Stimulated activated CD4-positive, alpha-beta T cell treated with anti-CD3 and anti-CD28 coated beads, Interleukin-4, amount 100 ng/mL, for 1 hour (primary cell): ENCODE measurements at regions not wholly inside any gene's neighbourhood (a gene's known extent, or its start where the extent isn't known, plus 50 kb on each side); places are given as distances from the start of the nearest gene placed in this dataset.
"Not testable (repeated sequence)": the region's sequence is repeated elsewhere in the genome, so short reads cannot be mapped to it uniquely, and the experiment has no call there.

Experiments used
- DNase-seq: peaks from one replicate; pipeline ENCODE4 v3.0.0-alpha.2; 2020

GRCh38 chr4:154164931-154165839, 326.4 kb downstream of the DCHS2 start:
- no peak for DNase-seq

GRCh38 chr4:154160519-154161301, 330.9 kb downstream of the DCHS2 start:
- DNase-seq, result no peak

DNA sequence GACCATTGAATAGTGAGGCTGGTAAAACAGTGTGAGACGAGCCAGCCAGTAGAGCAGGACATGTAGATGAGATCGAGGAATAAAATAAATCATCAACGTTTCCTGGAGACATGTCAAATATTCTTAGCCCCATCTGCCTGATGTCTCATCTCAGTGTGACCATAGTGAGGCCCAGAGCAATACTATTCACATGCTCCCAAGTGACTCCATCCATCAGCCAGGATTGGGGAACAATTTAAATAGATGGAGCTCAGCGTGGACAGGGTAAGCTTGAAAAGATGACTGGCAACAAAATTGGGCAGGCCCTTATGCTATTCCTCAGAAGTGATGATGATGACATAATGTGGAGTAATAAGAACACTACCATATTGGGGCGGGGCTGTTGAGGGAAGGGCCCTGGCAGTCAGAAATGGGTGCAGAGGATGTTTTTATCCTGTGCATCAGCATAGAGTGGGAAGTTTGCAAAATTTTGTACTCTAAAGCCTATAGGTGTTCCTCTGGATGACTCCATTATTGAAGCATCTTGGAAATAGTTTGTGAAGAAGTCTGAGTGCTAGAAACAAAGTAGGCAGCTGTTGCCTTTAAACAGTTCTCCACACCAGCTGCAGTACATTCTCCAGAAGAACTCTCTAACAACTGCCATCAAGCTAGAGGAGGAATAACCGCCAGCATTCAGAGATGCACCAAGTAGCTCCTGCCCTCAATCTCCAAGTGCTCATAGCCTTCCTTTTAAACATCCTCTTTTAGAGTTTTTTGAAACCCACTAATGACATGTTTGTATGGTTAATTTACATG, 333.0 kb downstream of the DCHS2 start:
- no peak for DNase-seq

DNA sequence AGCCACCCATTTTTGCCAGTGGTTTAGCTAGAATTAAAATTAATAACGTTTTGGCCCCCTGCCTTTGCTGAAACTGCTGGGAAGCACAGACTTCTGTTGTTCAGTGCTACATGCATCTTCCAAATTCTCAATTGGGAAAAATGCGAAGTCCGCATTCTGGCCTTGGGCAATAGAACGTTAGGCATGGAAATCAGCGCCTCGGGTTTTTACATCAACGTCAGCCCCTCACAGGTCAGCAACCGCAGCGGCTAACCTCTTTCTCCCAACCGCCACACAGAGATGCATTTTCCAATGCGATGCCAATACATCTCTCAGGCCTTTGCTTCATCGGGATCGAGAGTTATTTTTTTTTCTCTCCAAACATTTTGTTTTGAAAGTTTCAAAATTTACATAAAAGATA, 339.1 kb downstream of the DCHS2 start:
- no peak for DNase-seq

- not testable (repeated sequence) for DNase-seq
Measured at GRCh38 chr4:154149236-154149635, 342.4 kb downstream of the DCHS2 start.

GRCh38 chr4:154143720-154144119, 347.9 kb downstream of the DCHS2 start:
- DNase-seq, result no peak

- no peak for DNase-seq
Measured at GRCh38 chr4:154142664-154143063, 348.9 kb downstream of the DCHS2 start.

DNA sequence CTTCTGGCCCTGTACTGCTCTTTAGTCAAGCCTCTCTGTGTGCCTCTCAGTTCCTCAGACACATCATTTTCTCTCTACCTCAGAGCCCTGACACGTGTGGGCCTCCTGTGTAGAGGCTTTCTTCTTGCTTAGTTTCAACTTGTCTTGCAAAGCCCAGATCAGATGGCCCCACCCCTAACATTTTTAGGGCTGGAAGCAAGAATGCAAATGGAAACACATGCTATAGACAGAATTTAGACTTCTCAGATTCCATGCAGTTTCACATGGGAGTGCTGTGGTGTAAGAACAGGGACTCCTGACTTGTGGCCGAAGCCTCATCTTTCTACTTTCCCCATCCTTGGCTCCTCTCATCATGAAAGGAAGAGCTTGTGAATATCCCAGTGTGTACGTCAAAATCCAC, 350.7 kb downstream of the DCHS2 start:
- DNase-seq, result no peak

- DNase-seq, result no peak
Measured at GRCh38 chr4:154137320-154137905, 348.5 kb upstream of the SFRP2 start.

DNA sequence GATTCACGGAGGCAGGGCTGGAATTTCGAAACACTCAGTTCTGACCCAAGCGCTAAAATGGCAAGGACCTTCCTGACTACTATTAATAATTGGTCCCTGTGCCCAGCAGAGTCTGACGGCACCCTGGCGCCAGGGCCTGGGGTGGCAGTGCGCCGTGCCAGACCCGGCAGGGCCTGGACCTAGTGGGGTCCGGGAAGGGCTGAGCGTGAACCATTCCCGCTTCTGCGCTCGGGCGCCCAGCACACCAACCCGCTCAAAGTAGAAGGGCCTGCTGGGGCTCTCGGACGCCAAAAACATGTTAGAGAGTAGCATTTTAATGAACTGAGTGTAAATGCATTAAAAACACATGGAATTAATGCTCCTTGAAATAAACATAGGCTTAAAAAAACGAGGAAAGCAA, 346.7 kb upstream of the SFRP2 start:
- no peak for DNase-seq

DNA sequence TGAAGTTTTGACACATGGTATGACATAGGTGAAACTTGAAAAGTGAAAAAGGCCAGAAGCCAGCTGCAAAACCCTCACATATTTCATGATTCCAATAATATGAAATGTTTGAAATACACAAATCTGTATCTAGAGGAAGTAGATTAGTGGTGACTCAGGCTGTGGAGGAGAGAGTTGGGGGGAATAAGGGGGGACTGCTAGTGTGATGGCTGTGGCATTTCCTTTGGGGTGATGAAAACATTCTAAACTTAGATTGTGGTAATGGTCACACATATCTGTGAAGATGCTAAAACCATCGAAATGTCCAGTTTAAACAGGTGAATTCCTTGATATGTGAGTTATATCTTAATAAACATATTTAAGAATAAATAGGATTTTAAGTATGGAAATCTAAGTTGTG, 343.5 kb upstream of the SFRP2 start:
- no peak for DNase-seq

DNA sequence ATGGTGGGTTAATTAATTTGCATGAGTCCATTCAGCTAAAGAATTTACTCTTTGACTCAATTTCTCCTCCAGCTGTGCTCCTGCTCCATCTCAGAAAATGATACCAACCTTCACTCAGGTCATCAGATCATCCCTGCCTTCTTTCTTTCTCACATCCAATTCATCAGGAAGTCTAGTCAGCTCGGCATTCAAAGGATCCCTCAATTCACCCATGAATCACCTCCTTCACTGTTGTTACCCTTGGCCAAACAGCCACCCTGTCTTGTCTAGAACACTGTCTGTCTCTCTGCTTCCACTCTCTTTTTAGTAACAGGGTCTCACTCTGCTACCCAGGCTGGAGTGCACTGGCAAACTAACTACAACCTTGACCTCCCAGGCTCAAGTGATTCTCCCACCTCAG, 337.4 kb upstream of the SFRP2 start:
- no peak for DNase-seq

DNA sequence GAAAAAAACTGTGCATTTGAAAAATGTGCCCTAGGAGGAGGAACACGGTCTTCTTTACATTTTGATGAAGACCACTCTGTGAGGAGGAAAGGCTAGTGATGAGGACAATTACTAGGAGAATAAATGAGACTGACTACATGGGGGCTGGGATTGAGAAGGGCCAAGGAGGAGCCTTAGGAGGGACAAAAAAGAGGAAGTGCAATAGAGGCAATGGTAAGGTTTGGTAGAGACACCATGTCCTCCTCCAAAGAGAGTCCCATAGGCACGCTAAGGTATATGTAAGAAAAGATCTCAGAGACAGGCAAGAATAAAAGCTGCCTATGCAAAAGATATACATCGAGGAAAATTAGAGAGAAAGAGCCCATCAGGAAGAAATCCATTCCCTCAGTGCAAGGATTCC, 336.5 kb upstream of the SFRP2 start:
- no peak for DNase-seq

GRCh38 chr4:154124539-154125255, 335.8 kb upstream of the SFRP2 start:
- DNase-seq, result no peak

DNA sequence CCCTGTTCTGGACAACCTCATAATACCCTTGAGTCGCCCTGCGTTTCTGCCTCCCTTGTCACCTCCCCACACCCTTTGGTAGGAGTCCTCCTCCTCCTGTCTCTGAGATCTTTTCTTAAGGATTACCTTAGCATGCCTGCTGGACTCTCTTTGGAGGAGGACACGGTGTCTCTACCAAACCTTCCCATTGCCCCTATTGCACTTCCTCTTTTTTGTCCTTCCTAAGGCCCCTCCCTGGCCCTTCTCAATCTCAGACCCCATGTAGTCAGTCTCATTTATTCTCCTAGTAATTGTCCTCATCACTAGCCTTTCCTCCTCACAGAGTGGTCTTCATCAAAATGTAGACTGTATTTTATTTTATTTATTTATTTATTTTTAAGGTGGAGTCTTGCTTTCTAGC, 335.0 kb upstream of the SFRP2 start:
- DNase-seq, result no peak

- no peak for DNase-seq
Measured at GRCh38 chr4:154120690-154121345, 331.9 kb upstream of the SFRP2 start.

GRCh38 chr4:154120006-154120676, 331.3 kb upstream of the SFRP2 start:
- no peak for DNase-seq

DNA sequence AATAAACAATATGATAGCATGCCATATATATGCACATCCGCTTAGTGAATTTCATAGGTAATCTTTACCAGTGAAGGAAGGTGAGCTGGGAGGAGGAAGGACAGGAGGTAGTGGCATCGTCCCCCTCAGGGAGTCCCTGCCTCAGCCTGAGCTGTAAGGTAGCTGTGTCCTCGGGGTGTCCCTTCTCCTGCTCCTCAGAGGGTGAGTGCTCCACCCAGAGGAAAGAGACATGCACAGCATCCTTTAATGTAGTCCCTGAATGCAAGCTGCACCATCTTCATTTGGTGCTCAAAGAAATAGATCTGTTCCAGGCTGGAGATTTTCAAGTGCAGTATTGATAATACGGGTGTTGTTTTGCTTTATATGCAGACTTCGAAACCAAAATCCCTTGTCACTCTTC, 330.4 kb upstream of the SFRP2 start:
- DNase-seq, result no peak

DNA sequence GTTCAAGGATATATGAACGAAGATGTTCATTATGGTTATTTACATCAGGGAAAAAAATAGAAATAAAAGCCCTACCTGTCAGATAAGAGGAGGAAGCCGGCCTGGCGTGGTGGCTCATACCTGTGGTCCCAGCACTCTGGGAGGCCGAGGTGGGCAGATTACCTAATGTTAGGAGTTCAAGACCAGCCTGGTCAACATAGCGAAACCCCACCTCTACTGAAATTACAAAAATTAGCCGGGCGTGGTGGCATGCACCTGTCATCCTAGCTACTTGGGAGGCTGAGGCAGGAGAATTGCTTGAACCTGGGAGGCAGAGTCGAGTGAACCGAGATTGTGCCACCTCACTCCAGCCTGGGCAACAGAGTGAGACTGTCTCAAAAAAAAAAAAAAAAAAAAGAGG, 328.8 kb upstream of the SFRP2 start:
- DNase-seq, result not testable (repeated sequence)

DNA sequence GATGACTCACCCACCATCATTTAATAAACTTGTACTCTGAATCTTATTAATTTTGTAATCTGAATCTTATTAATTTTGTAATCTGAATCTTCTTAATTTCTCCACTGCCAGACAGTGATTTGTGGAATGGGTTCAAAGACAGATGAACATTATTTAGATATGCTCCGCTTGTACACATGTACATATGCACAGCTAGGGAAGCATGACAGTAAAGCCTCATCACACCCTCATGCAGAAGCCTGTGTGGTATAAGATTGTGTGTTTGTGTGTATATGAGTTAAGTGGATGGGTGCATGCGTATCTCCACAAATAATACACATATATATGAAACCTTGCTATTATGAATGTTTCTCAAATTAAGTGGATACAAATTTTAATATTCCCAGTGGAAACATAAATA, 318.5 kb upstream of the SFRP2 start:
- no peak for DNase-seq

- no peak for DNase-seq
Measured at GRCh38 chr4:154088741-154089140, 299.9 kb upstream of the SFRP2 start.
